GM18498 (cell line): ENCODE measurements at regions not wholly inside any gene's neighbourhood (a gene's known extent, or its start where the extent isn't known, plus 50 kb on each side); places are given as distances from the start of the nearest gene placed in this dataset.

Experiments used
- ATAC-seq: cut with Tn5 transposase; IDR thresholded peaks from one replicate; pipeline ENCODE4 v1.9.1; 2021; ENCODE audit warnings: mild to moderate bottlenecking, moderate library complexity; ENCODE audit not compliant: unreplicated experiment

DNA sequence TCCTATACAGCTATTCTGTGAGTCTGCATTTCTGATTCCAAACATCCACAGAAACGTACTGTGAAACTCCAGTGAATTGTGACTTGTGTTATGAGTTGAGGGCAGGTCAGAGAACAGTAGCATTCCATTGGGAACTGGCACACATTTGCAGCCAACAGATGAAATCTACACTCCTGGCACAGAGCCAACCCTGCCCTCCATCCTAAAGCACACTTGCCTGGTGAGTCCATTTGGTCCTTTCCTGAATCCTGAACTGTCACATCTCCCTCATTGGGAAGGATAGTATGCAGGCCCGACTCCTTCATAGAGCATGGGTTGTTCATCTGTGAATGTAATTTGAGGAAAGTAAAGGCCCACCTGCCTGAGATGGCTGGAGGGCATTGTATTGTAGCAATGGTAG is 314.3 kb upstream of the RASGRP1 start:
- no peak for ATAC-seq

DNA sequence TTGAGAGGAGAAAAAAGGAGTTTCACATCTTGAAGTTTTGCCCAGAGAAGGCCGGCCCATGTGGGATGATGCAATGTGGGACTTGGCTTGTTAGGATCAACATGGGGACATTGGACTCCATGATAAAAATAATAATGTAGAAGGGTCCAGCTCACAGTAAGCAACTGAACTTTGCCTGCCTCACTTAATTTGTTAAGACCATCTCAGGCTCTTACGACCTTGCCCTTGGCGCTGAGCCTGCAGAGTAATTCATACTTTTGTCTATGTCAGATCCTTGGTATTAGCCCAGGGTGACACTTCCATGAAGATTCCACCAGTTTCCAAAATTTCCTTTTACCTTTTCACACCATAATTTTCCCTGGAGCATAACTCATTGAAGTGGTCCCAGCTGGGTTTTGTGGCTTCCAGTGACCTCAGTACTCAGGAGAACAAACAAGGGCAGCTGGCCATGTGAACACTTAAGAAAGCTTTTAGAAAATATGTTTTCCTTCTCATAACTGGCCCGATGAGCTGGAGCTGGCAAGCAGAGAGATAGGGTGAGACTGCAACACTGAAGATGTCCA is 315.4 kb upstream of the RASGRP1 start:
- ATAC-seq = no peak

DNA sequence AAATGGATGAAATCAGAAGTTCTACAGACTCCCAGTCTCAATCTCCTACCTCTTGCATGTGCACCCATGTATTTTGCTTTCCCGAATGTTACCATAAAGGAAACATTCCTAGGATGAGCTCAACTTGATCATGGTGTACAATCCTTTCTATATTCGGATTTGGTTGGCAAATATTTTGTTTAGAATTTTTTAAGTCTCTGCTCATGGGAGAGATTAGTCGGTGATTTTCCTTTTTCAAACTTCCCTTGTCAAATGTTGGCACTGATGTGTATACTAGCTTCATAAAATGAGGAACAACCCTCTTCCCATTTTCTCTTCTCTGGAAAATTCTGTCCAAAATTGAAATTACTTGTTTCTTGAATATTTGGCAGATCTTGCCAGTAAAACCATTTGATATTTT is 317.6 kb upstream of the RASGRP1 start:
- ATAC-seq = no peak

DNA sequence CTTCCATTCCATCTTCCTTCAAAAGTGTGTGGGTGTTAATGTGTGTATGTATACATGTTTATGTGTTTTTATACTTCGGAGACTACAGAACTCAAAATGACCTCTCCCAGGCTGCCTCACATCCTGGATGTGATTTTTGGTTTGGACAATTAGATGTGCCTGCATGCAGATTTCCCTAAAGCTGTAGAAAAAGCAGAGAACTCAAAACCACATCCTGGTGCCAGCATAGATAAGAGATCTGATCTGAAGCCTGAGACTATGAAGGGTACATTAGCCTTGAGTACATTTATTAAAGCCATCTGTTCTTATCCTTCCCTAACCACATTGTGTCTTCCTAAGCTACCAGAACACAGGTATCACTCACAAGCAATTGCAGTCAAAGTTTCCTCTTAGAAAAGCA is 319.4 kb upstream of the RASGRP1 start:
- no peak for ATAC-seq

DNA sequence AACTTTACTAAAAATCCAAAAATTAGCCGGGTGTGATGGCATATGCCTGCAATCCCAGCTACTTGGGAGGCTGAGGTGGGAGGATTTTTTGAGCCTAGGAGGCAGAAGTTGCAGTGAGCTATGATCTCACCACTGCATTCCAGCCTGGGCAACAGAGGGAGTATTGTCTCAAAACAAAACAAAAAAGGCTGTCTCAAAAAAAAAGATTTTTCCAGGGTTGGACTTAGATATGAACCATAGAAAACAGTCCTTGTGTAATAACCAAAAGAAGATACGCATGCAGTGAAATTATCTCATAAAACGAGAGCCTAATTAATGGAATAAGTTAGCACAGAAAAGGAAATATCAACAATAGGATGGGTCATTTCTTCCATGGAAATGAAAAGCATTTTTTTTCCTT is 320.4 kb upstream of the RASGRP1 start:
- ATAC-seq = no peak

DNA sequence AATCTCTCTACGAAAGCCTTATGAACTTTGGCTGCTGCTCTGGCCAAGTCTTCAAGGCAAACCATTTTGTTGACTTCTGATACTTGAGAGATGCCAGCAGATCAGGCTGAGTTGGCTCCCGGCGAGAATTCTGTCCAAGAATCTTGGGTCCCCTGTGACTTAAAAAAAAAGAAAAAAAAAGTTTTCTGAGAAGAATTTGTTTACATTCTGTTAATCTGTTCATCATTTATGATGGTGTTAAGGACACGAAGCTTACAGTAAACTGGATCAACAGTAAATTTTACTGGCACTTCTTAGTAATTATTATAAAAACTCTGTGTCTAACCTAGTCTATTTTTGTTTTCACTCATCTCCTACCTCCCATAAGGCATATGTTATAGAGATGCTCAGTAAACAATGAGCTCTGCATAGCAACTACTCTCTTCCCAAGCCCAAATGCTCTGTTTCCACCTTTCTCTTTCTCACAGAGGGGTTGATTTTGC is 320.9 kb upstream of the RASGRP1 start:
- no peak for ATAC-seq

DNA sequence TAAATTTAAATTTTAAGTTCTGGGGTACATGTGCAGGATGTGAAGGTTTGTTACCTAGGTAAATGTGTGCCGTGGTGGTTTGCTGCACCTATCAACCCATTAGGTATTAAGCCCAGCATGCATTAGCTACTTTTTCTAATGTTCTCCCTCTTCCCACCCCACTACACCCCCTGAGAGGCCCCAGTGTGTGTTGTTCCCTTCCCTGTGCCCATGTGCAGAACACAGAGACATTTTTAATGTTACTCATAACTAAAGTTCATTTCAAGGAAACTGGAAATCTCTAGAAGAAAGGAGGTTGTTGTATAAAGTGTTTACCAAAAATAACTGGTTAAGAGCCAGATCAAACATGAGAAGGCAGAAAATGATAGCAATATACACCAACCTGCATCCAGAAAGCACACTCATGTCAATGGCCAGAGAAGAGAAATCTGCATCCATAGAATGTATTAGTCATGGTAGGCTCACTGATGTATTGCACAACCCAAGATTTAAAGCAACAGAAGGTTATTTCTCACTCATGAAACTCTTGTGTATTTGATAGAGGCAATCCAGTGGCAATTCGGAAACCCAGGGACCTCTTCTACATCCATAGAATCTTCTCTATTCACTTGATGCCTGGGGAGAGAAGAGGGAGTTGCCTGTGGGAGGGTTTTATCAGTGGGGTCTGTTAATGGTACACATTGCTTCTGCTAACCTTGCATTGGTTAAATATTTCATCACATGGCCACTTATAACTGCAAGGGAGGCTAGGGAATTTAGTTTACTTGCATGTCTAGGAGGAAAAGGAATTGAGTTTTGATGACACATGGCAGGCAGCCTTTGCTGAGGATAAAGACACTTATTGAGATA is 321.9 kb upstream of the RASGRP1 start:
- no peak for ATAC-seq

DNA sequence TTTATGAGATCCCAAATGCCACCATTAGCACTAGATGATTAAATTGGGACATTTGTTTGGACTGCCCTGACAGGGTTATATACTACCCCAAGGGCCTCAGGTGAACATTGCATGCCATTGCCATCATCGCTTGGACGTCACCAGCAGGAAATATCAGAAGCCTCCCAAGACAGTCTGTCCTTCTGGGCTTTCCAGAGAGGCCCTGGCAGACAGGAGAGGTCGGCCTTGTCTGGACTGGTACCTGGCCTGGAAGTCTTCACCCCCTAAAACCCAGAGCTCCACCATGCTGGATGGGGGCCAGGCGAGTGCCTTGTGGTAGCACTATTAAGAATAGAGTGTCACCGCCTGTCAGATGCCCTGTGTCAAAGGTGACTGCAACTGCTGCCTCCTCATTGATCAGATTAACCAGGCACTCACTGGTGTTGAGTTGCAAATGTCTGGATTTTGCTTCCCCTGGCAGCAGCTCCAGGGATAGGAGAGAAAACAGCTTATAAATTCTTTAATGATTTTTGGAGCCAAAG is 324.1 kb upstream of the RASGRP1 start:
- ATAC-seq = no peak

DNA sequence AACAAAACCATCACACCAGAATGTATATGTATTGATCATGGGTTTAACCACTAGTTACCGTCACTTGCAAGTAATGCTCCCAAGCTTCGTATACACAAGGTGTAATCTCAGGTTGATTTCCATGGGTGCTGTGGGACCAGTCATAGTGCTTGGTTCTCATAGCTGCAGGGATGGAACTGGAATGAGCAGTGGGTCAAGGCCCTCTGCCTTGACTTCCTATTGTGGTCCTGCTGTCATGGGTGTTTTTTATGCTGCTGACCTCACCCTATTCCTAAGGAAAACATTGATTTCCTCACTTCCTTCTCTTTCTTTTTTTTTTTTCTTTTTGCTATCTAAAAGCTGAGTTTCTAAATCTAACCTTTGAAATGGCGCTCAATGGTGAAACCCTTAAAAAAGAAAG is 325.6 kb upstream of the RASGRP1 start:
- ATAC-seq = no peak

DNA sequence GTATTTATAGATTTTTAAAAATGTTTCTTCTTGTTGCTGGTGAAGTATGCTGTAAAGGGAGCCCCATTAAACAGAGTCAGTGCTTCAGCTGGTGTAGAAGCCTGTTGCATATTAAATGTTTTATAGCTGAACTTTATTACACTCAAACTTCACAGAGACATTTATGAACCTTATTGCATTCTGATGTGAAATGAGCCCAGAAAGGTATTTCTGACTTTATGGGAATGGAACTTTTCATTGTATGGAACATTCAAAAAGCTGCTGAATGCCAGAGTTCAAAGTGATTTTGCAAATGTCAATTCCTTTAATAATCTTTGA is 329.3 kb upstream of the RASGRP1 start:
- ATAC-seq = no peak

DNA sequence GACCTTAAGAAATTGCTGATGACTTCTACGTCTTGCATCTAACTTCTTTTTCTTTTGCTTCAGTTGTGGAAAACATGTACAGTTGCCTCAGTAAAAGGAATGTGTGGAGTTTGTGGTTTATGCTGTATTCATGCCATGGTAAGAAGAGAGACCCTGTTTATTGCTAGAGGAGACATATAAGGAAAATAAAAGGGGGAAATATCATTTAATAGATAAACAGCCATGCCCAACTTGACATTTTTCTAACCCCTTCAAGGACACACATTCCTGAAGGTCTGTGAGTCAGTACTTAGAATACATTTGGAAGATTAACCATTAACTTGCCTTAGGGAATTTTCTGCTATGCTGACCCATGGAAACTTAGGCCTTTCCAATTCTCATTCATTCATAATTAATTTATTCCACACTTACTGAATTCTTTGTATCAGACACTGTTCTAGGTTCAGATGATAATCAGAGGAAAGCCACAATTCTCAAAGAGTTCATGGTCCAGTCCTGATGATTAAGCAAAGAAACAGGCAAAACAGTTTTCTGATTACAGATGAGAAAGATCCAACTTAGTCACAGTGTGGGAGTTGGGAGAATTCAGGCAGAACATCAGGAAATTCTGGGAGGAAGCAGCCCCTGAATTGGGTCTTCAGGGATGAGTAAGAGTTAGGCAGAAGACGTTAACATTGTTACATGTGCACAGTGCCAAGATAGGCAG is 329.8 kb upstream of the RASGRP1 start:
- no peak for ATAC-seq

DNA sequence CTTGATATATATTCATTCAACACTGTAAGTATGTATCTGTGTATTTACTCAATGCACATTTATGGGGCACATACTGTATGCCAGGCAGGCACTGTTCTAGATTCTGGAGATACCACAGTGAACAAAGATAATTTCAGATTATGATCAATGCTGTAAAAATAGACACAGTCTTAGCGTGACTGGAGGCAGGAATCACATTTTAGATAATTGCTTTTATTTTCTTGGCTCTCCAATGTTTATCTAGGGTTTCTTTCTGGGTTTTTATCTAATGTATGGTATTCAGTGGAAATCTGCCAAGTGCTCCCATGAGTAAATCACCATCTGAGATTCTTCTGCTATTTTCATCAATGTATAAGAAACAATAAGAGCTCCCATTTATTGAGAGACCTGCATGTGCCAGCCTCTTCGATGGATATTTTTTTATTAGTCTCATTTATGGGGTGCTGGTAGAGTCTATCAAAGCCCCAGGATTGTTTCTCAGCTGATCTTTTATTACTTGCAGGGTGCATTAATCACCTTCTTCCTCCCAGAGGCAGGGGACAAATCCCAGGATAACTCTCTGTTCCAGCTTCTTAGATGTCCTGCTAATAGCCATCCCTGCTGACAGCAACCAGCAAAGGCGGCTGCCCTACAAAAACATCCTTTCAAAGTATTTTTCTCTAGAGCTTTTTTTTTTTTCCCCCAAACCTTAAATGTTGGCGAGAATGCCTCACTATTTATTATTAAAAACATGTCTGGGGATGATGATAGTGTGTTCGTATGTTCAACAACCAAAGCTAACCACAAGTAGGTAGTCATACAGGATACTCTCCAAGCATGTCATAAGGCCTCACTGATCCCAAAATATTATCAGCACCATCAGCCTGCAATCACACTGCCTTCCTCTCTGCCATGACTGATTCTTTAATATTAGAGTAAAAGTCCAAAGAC is 331.0 kb upstream of the RASGRP1 start:
- no peak for ATAC-seq

DNA sequence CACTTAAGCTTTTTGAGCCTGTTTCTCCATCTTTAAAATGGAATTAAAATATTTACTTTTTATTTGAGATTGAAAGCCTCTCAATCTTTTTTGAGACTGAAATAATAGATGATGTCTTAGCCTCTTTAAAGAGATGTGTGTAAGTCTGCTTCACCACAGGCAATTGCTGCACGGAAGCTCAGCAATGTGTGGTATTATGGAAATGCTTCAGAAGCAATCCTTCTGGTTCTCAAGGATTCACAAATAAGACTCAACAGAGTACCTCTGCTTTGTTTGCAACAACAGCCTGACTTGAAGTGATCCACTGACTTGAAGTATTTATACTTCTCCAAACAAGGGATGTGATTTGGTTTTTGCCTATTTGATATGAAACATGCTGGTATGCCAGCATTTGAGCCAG is 332.0 kb upstream of the RASGRP1 start:
- ATAC-seq = no peak

DNA sequence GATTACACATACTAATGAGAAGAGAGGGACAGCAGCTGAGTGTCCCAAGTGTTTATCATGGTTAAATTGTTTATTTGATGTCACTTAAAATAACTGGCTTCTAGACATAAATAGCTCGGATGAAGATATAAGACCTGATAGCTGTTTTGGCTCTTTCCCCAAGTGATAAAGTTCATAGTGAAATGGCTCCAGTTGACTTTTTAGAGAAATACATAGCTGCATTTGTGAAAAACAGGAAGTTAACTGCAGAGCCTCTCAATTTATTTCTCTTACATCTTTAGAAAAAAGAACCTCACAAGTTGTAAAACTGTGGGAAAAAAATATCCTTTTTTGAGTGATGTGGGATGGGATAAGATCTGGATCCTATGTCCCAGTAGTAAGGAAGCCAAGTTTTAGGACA is 332.9 kb upstream of the RASGRP1 start:
- no peak for ATAC-seq

DNA sequence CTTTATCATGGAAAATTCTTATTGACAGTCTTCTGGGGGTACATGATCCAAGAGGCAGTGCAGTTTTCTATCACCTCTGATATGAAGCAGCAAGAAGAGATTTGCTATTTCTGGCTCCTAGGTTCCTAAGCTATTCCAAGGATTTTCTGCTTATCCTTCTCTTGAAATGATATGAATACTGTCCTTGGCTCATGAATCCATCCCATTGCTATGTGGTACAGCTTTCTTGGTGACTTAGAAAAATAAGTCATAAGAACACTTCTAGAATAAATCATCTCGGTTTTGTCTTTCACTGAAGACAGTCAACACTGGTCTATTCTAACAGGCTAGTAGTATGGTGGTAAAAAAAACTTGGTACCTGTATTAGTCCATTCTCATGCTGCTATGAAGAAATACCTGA is 333.6 kb upstream of the RASGRP1 start:
- ATAC-seq = no peak

DNA sequence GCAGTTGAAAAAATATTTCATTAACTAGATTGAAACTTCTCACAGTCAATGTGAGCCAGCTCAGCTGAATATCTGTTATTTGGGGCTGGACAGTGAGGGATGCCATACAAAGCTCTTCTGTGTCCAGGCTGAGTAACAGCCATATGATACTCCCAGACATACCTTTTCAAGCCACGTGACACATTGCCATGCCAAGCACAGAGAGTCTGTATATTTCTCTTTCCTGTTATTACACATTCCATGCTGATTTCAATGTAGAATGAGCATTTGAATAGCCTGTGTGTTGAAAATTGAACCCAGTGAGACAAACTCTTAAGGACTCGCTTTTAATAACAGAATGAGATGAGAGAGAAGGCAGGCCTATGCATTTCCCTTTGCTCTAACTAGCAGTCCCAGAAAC is 334.7 kb upstream of the RASGRP1 start:
- ATAC-seq = no peak

DNA sequence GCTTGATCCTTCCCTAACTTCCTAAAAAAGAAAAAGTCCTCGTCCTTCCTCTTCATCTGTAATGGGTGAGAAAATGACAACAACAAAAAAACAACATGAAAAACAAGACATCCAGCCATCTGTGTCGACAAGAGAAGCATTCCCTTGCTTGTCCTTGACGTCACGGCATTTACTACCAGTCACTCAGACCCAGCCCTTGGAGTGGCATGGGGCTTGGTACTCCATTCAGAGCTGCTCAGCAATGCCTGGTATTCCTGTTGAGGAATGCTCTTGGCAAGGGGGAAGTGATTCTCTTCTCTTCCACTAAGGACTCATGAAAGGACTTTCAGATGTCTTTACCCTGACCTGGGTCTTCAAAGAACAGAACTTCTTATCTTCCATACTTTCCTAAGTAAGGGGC is 339.7 kb upstream of the RASGRP1 start:
- no peak for ATAC-seq

DNA sequence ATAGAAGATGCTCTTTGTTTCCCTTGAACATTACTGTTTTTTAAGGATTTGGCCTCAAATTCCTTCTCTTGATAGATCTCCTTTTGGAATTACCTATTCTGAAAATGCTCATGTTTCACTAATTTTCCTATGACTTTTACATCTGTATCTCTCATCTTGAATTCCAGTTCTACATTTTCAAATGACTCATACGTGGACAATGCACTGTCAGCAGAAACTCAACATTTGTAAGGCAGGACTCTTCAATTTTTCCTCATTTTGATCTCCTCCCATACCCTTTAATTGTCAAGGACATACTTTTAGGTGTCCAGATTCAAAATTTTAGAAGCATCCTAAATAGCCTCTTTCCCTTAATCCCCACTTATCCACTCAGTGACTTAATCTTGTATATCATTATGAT is 341.0 kb upstream of the RASGRP1 start:
- no peak for ATAC-seq

DNA sequence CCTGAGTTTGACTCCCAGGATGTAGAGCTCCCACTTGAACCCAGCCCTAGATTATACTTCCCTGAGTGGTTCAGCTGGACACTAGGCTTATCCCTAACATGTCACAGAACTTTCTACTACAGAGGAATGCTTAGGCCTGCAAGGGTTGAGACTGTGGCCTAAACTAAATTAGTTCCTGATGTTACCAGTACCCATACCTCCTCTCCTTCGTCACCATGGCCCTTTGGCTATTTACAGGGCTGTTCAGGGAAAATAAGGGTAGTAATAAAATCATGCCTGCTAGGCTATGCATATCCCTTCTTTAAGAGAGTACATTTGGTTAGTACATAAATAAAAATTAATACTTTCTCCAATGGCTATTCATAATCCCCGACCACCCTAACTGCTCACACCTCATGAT is 356.4 kb upstream of the RASGRP1 start:
- no peak for ATAC-seq

DNA sequence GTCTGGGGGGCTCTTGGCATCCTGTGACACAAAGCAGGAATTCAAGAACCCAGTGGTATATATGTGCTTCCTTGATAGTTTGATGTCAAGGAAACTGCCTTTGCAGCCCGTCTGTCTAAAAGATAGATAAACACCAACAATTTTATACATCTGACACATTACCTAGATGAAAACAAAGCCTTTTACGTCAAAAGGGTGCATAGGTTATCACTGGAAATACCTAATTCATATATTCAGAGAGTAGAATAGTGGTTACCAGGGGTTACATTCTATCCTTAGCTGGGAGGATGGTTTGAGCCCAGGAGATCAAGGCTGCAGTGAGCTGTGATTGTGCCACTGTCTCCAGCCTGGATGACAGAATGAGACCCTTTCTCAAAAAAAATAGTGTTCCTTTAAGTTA is 356.9 kb upstream of the RASGRP1 start:
- no peak for ATAC-seq

DNA sequence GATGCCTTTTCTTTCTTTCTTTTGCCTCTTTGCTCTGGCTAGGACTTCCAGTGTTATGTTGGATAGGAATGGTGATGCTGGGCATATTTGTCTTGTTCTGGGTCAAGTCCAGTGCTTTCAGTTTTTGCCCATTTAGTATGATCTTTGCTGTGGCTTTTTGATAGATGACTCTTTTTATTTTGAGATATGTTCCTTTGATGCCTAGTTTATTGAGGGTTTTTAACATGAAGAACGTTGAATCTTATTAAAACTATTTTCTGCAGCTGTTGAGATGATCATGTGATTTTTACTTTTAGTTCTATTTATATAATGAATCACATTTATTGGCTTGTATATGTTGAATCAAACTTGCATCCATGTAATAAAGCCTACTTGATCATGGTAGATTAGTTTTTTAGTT is 363.8 kb upstream of the RASGRP1 start:
- no peak for ATAC-seq
